Right ventricle myocardium inferior (tissue), 1 donor: ENCODE measurements at regions not wholly inside any gene's neighbourhood (a gene's known extent, or its start where the extent isn't known, plus 50 kb on each side); places are given as distances from the start of the nearest gene placed in this dataset.

Source experiments
- ATAC-seq: fragments of 200-7000 bp; cut with Tn5 transposase; one replicate; pipeline ENCODE4 v1.9.1; 2020; ENCODE audit warnings: mild to moderate bottlenecking, moderate library complexity
- DNase-seq: peaks from one replicate; pipeline ENCODE4 v3.0.0; 2021; ENCODE audit errors: missing footprints
- intact Hi-C: fragments of 100-400 bp; cut with DNase I; formaldehyde crosslinking; loops from one replicate; pipeline ENCODE4 v1.11.0; 2022
- donor health status: DM: no; HTN: yes; CAD: no; lungs with severe emphysema.

- ATAC-seq (no peak), DNase-seq (no peak)
- intact Hi-C loops, result loop anchor here (5.0 kb wide), 1 partner anchor 239 kb away; no protein-coding TSS in a partner anchor
Measured at GRCh38 chr3:177932750-177933660, 603.2 kb upstream of the KCNMB2 start.

- ATAC-seq (no peak), DNase-seq (no peak)
- intact Hi-C loops, result loop anchor here (5.0 kb wide), 1 partner anchor 238 kb away; no protein-coding TSS in a partner anchor
Measured at GRCh38 chr3:177934001-177934891, 602.0 kb upstream of the KCNMB2 start.

- DNase-seq (no peak), ATAC-seq (no peak)
- intact Hi-C loops, result no loop called here
Measured at GRCh38 chr3:177935047-177935446, 601.2 kb upstream of the KCNMB2 start.

- no peak for DNase-seq
- intact Hi-C loops, result no loop called here
- no peak for ATAC-seq
Measured at GRCh38 chr3:177936721-177937120, 599.5 kb upstream of the KCNMB2 start.

- DNase-seq (no peak), ATAC-seq (no peak)
- intact Hi-C loops, result no loop called here
Measured at GRCh38 chr3:177942911-177943310, 593.3 kb upstream of the KCNMB2 start.

- ATAC-seq, result peak; percentile 31
Measured at GRCh38 chr3:177944228-177944661, 592.0 kb upstream of the KCNMB2 start.

GRCh38 chr3:177946048-177946447 lies 590.2 kb upstream of the KCNMB2 start:
- no peak for DNase-seq
- intact Hi-C loops, result no loop called here
- no peak for ATAC-seq

More at GRCh38 chr3:177944228-177944661, 592.0 kb upstream of the KCNMB2 start:
- intact Hi-C loops, result no loop called here
- no peak for DNase-seq

- ATAC-seq, result no peak
- no peak for DNase-seq
- intact Hi-C loops, result no loop called here
Measured at GRCh38 chr3:177946497-177946896, 589.7 kb upstream of the KCNMB2 start.

- DNase-seq (no peak), ATAC-seq (no peak)
- intact Hi-C loops, result no loop called here
Measured at GRCh38 chr3:177946936-177947335, 589.3 kb upstream of the KCNMB2 start.

GRCh38 chr3:177947901-177948300 lies 588.3 kb upstream of the KCNMB2 start:
- DNase-seq, result no peak
- intact Hi-C loops, result no loop called here
- ATAC-seq, result no peak

GRCh38 chr3:177948716-177949425 lies 587.4 kb upstream of the KCNMB2 start:
- intact Hi-C loops, result no loop called here
- no peak for DNase-seq
- ATAC-seq, result no peak

- ATAC-seq, result no peak
- intact Hi-C loops, result no loop called here
- no peak for DNase-seq
Measured at GRCh38 chr3:177959188-177959587, 577.0 kb upstream of the KCNMB2 start.

- DNase-seq, result no peak
- intact Hi-C loops, result no loop called here
- ATAC-seq, result no peak
Measured at GRCh38 chr3:177960014-177960413, 576.2 kb upstream of the KCNMB2 start.

- DNase-seq (no peak), ATAC-seq (no peak)
- intact Hi-C loops, result no loop called here
Measured at GRCh38 chr3:177960722-177961121, 575.5 kb upstream of the KCNMB2 start.

GRCh38 chr3:177961784-177962183 lies 574.5 kb upstream of the KCNMB2 start:
- DNase-seq (no peak), ATAC-seq (no peak)
- intact Hi-C loops, result no loop called here

- intact Hi-C loops, result no loop called here
- DNase-seq, result no peak
- no peak for ATAC-seq
Measured at GRCh38 chr3:177966493-177966892, 569.7 kb upstream of the KCNMB2 start.

- DNase-seq, result no peak
Measured at GRCh38 chr3:177968891-177969290, 567.3 kb upstream of the KCNMB2 start.

GRCh38 chr3:177973241-177973840 lies 562.9 kb upstream of the KCNMB2 start:
- no peak for DNase-seq
- no peak for ATAC-seq
- intact Hi-C loops, result no loop called here

More at GRCh38 chr3:177968891-177969290, 567.3 kb upstream of the KCNMB2 start:
- intact Hi-C loops, result no loop called here
- ATAC-seq, result no peak

GRCh38 chr3:177976241-177976640 lies 560.0 kb upstream of the KCNMB2 start:
- intact Hi-C loops, result no loop called here
- ATAC-seq, result no peak
- DNase-seq, result no peak
